H1 (cell line): ENCODE measurements at regions not wholly inside any gene's neighbourhood (a gene's known extent, or its start where the extent isn't known, plus 50 kb on each side); places are given as distances from the start of the nearest gene placed in this dataset.

ENCODE experiments used
- CTCF ChIA-PET: fragments of 300-600 bp; sonication (Branson Sonifier 250); formaldehyde crosslinking; loops from one replicate; lab custom pipeline; 2021; ENCODE audit not compliant: partially characterized antibody; lab: Charles Lee
- POLR2A ChIA-PET: fragments of 300-600 bp; sonication (Branson Sonifier 250); formaldehyde crosslinking; loops from one replicate; lab custom pipeline; 2021; ENCODE audit warnings: inconsistent platforms; ENCODE audit not compliant: partially characterized antibody; lab: Charles Lee
- DNase-seq, 2 experiments: peaks; one replicate each; pipeline versions ENCODE4 v3.0.0 to v3.0.0-alpha.2; 2010 to 2022; ENCODE audit warnings: low spot score in 2 of 2, low read depth in 1 of 2, mixed read lengths in 1 of 2
- FAIRE-seq: peaks from 2 replicates; lab custom pipeline; 2011; peaks lifted over from hg19 to GRCh38; lab: Jason Lieb, UNC
- H2AFZ ChIP-seq: 2 replicates; pipeline ENCODE4 v1.8.1; 2012; ENCODE audit warnings: low read length, inconsistent platforms
- H2AK5ac ChIP-seq: 2 replicates; pipeline ENCODE4 v1.6.1; 2013; ENCODE audit warnings: low read depth, low read length
- H2BK120ac ChIP-seq: replicated peaks from 2 replicates; pipeline ENCODE3; 2013; ENCODE audit warnings: low read depth, low read length, inconsistent platforms
- H2BK12ac ChIP-seq: 2 replicates; pipeline ENCODE4 v1.6.1; 2013; ENCODE audit warnings: low read depth, low read length
- H2BK15ac ChIP-seq: 2 replicates; pipeline ENCODE4 v1.6.1; 2013; ENCODE audit warnings: low read length
- H2BK20ac ChIP-seq: 2 replicates; pipeline ENCODE4 v1.6.1; 2013; ENCODE audit warnings: low read length
- H2BK5ac ChIP-seq: 2 replicates; pipeline ENCODE4 v1.6.1; 2013; ENCODE audit warnings: low read depth, low read length
- H3K14ac ChIP-seq: 2 replicates; pipeline ENCODE4 v1.6.1; 2013; ENCODE audit warnings: inconsistent platforms; ENCODE audit not compliant: insufficient read length
- H3K18ac ChIP-seq: 2 replicates; pipeline ENCODE4 v1.6.1; 2013; ENCODE audit warnings: low read length; ENCODE audit errors: extremely low read depth
- H3K23ac ChIP-seq: 2 replicates; pipeline ENCODE4 v1.6.1; 2013; ENCODE audit warnings: inconsistent platforms; ENCODE audit not compliant: insufficient read length
- H3K23me2 ChIP-seq: 2 replicates; pipeline ENCODE4 v1.6.1; 2013; ENCODE audit warnings: low read depth, low read length
- H3K27ac ChIP-seq: 2 replicates; pipeline ENCODE4 v1.6.1; 2011; ENCODE audit warnings: low read depth, low read length, inconsistent platforms
- H3K27me3 ChIP-seq, 4 experiments: replicated peaks in 1 of 4; 1 replicate in 1 of 4; 2 replicates in 3 of 4; pipeline versions ENCODE4 v1.6.1 to v1.8.1; 2011 to 2013; ENCODE audit warnings: low read length in 3 of 4, mild to moderate bottlenecking in 3 of 4, inconsistent platforms in 2 of 4, mixed read lengths in 2 of 4, moderate library complexity in 1 of 4; ENCODE audit not compliant: control insufficient read depth in 3 of 4, insufficient read depth in 3 of 4; ENCODE audit errors: extremely low read depth in 1 of 4
- H3K36me3 ChIP-seq, 4 experiments: 2 replicates each; pipeline versions ENCODE4 v1.6.1 to v1.8.1; 2011 to 2013; ENCODE audit warnings: mild to moderate bottlenecking in 4 of 4, low read length in 3 of 4, moderate library complexity in 2 of 4, control low read depth in 1 of 4, inconsistent platforms in 1 of 4; ENCODE audit not compliant: insufficient read depth in 4 of 4, control insufficient read depth in 2 of 4
- H3K4ac ChIP-seq: replicated peaks from 2 replicates; pipeline ENCODE3; 2013; ENCODE audit warnings: low read length, low read depth, mixed read lengths, inconsistent platforms; ENCODE audit not compliant: insufficient read length
- H3K4me1 ChIP-seq, 4 experiments: replicated peaks in 1 of 4; 1 replicate in 1 of 4; 2 replicates in 3 of 4; pipeline versions ENCODE4 v1.6.1 to v1.8.1; 2011 to 2013; ENCODE audit warnings: low read length in 3 of 4, inconsistent platforms in 2 of 4, mixed read lengths in 1 of 4; ENCODE audit not compliant: insufficient read depth in 4 of 4, control insufficient read depth in 3 of 4
- H3K4me2 ChIP-seq, 2 experiments: 2 replicates each; pipeline versions ENCODE4 v1.6.1 to v1.8.1; 2011 to 2013; ENCODE audit warnings: low read depth in 2 of 2, low read length in 2 of 2, control low read depth in 1 of 2, inconsistent platforms in 1 of 2, mild to moderate bottlenecking in 1 of 2; ENCODE audit not compliant: insufficient read depth in 1 of 2
- H3K4me3 ChIP-seq, 4 experiments: fragments of 200-600, 300-600 bp in 1 of 4; sonication (generic), shearing (Covaris generic), sonication (Bioruptor Twin) in 1 of 4; 2 replicates each; pipeline versions ENCODE4 v1.5.1 to v1.8.1; 2011 to 2016; ENCODE audit warnings: low read length in 4 of 4, low read depth in 3 of 4, control low read depth in 2 of 4, inconsistent platforms in 2 of 4, mild to moderate bottlenecking in 2 of 4, mixed read lengths in 1 of 4, moderate library complexity in 1 of 4; ENCODE audit not compliant: insufficient read depth in 2 of 4; ENCODE audit errors: extremely low read depth in 1 of 4
- H3K56ac ChIP-seq: replicated peaks from 2 replicates; pipeline ENCODE3; 2013; ENCODE audit warnings: low read depth, mild to moderate bottlenecking, mixed read lengths, low read length, inconsistent platforms; ENCODE audit not compliant: insufficient read length
- H3K79me1 ChIP-seq: 2 replicates; pipeline ENCODE4 v1.6.1; 2013; ENCODE audit warnings: low read depth, low read length, control low read depth
- H3K79me2 ChIP-seq, 2 experiments: 2 replicates each; pipeline versions ENCODE4 v1.6.1 to v1.8.1; 2012 to 2013; ENCODE audit warnings: low read length in 2 of 2, mild to moderate bottlenecking in 2 of 2, inconsistent platforms in 1 of 2; ENCODE audit not compliant: insufficient read depth in 2 of 2, control insufficient read depth in 1 of 2
- H3K9ac ChIP-seq, 4 experiments: replicated peaks in 1 of 4; 1 replicate in 1 of 4; 2 replicates in 3 of 4; pipeline versions ENCODE4 v1.6.1 to v1.8.1; 2011 to 2013; ENCODE audit warnings: low read depth in 3 of 4, low read length in 3 of 4, control low read depth in 2 of 4, mild to moderate bottlenecking in 2 of 4, moderate library complexity in 2 of 4, inconsistent platforms in 1 of 4; ENCODE audit errors: extremely low read depth in 1 of 4
- H3K9me3 ChIP-seq, 2 experiments: 2 replicates each; pipeline versions ENCODE4 v1.6.1 to v1.8.1; 2012 to 2013; ENCODE audit warnings: mild to moderate bottlenecking in 2 of 2, moderate library complexity in 2 of 2, control low read depth in 1 of 2, inconsistent platforms in 1 of 2, low read depth in 1 of 2, low read length in 1 of 2, mixed read lengths in 1 of 2; ENCODE audit not compliant: insufficient read depth in 2 of 2
- H4K20me1 ChIP-seq, 2 experiments: replicated peaks in 1 of 2; 2 replicates each; pipeline versions ENCODE3 to v1.8.1; 2011 to 2013; ENCODE audit warnings: inconsistent platforms in 2 of 2, low read length in 2 of 2, mild to moderate bottlenecking in 1 of 2; ENCODE audit not compliant: insufficient read depth in 2 of 2, control insufficient read depth in 1 of 2
- H4K5ac ChIP-seq: 2 replicates; pipeline ENCODE4 v1.6.1; 2013; ENCODE audit warnings: low read length, low read depth, mixed read lengths, inconsistent platforms; ENCODE audit not compliant: insufficient read length
- H4K8ac ChIP-seq: 2 replicates; pipeline ENCODE4 v1.8.0; 2013; ENCODE audit warnings: mild to moderate bottlenecking, moderate library complexity, low read length, inconsistent platforms; ENCODE audit not compliant: insufficient read depth; ENCODE audit errors: extremely low read depth
- H4K91ac ChIP-seq: replicated peaks from 2 replicates; pipeline ENCODE3; 2013; ENCODE audit warnings: low read length, mixed read lengths, inconsistent platforms; ENCODE audit not compliant: insufficient read length
- CHD1 ChIP-seq: IDR thresholded peaks from 2 replicates; pipeline ENCODE4 v1.6.1; 2012; ENCODE audit warnings: low read depth, low read length, improper control_type of control experiment
- FOSL1 ChIP-seq: IDR thresholded peaks from 2 replicates; pipeline ENCODE4 v1.6.1; 2011; ENCODE audit warnings: mild to moderate bottlenecking, low read depth, low read length, moderate library complexity; ENCODE audit not compliant: insufficient read depth
- NANOG ChIP-seq: IDR thresholded peaks from 2 replicates; pipeline ENCODE4 v1.6.1; 2011; ENCODE audit warnings: low read length, low read depth, mild to moderate bottlenecking, inconsistent platforms; ENCODE audit not compliant: insufficient read depth, poor library complexity, severe bottlenecking
- PHF8 ChIP-seq: fragments of 200-600 bp; sonication (generic); conservative IDR thresholded peaks from 2 replicates; pipeline ENCODE4 v1.7.1; 2012; ENCODE audit warnings: low read depth, mild to moderate bottlenecking, inconsistent platforms, low read length, moderate library complexity
- POU5F1 ChIP-seq: IDR thresholded peaks from 2 replicates; pipeline ENCODE4 v1.6.1; 2011; ENCODE audit warnings: low read depth, mild to moderate bottlenecking, low read length, moderate library complexity
- RBBP5 ChIP-seq: IDR thresholded peaks from 2 replicates; pipeline ENCODE4 v1.7.1; 2012; ENCODE audit warnings: low read depth, mild to moderate bottlenecking, inconsistent platforms, low read length, moderate library complexity, borderline replicate concordance
- RNF2 ChIP-seq: fragments of 200-900, 300-1000 bp; sonication (generic); IDR thresholded peaks from 2 replicates; pipeline ENCODE4 v1.7.1; 2016; ENCODE audit warnings: borderline replicate concordance, low read depth, mild to moderate bottlenecking, antibody characterized with exemption, low read length; ENCODE audit not compliant: poor library complexity, severe bottlenecking; ENCODE audit errors: missing control alignments
- SP1 ChIP-seq: IDR thresholded peaks from 2 replicates; pipeline ENCODE4 v1.6.1; 2011; ENCODE audit warnings: low read depth, low read length
- SP4 ChIP-seq: IDR thresholded peaks from 2 replicates; pipeline ENCODE4 v1.6.1; 2012; ENCODE audit warnings: low read length, inconsistent platforms
- WGBS, 2 experiments: shearing (Covaris generic) in 1 of 2; methylation state at CpG; one replicate each; pipeline versions ENCODE4 v1.1.6 to v1.1.7; 2013 to 2015; ENCODE audit warnings: low lambda C conversion rate in 2 of 2, mixed read lengths in 2 of 2, inconsistent platforms in 1 of 2, low coverage in 1 of 2, missing lambda C conversion rate in 1 of 2; ENCODE audit not compliant: insufficient replicate concordance in 2 of 2, insufficient coverage in 1 of 2, insufficient read length in 1 of 2; ENCODE audit errors: extremely low coverage in 1 of 2, missing lambda C conversion rate in 1 of 2; 5-methylcytosine and 5-hydroxymethylcytosine counted together
- TF ChIP-seq, protein P1 (sequence below): IDR thresholded peaks from 2 replicates; pipeline ENCODE4 v1.6.1; 2012; ENCODE audit warnings: low read length, inconsistent platforms
- TF ChIP-seq, protein P2 (sequence below): IDR thresholded peaks from 2 replicates; pipeline ENCODE4 v1.6.1; 2012; ENCODE audit warnings: inconsistent platforms

DNA sequence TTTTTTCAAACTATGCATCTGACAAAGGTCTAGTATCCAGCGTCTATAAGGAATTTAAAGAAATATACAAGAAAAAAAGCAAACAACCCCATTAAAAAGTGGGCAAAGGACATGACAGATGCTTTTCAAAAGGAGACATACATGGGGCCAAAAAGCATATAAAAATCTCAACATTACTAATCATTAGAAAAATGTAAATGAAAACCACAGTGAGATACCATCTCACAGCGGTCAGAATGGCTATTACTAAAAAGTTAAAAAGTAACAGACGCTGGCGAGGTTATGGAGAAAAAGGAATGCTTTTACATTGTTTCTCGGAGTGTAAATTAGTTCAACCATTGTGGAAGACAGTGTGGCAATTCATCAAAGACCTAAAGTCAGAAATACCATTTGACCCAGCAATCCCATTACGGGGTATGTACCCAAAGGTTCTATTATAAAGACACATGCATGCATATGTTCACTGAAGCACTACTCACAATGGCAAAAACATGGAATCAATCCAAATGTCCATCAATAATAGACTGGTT lies 643.1 kb upstream of the LRRTM1 start:
- Histone ChIP-seq H3K79me1 (no peaks in the 10 kb centered on the region), H3K79me2 (no peaks in the 10 kb centered on the region), H3K23ac (no peak overlapping the region), H2BK5ac (no peak overlapping the region), H3K4me3 (no peak overlapping the region), H4K91ac (no peak overlapping the region), H2BK20ac (no peak overlapping the region), H4K5ac (no peak overlapping the region), H3K27me3 (no peaks in the 10 kb centered on the region), H3K4me2 (no peak overlapping the region), H3K9ac (no peak overlapping the region), H4K20me1 (no peaks in the 10 kb centered on the region), H3K56ac (no peak overlapping the region), H2BK12ac (no peak overlapping the region), H3K4me1 (peaks cover 0 to 3% (median 0%) of the 10 kb centered on the region in 4 experiments; a peak in 1 of 7 replicates), H2AFZ (no peak overlapping the region), H3K23me2 (no peaks in the 10 kb centered on the region), H2BK15ac (no peak overlapping the region), H2BK120ac (no peak overlapping the region), H3K36me3 (no peaks in the 10 kb centered on the region), H3K18ac (no peak overlapping the region), H3K27ac (no peak overlapping the region), H3K9me3 (no peaks in the 10 kb centered on the region), H4K8ac (no peak overlapping the region), H3K14ac (no peak overlapping the region), H2AK5ac (no peak overlapping the region), H3K4ac (no peak overlapping the region)
- FAIRE-seq (no peak), DNase-seq (no peak)
- ChIA-PET CTCF (no interaction called here), POLR2A (no interaction called here)
- WGBS, 2 experiments, result 94% methylated on average over 6 of the region's 6 CpGs; no CpG with 5 or more reads in 1 of the 2 experiments
- no peak for TF ChIP-seq PHF8
- TF ChIP-seq FOSL1, result no peak
- no peak for TF ChIP-seq CHD1
- TF ChIP-seq RNF2, result no peak
- no peak for TF ChIP-seq POU5F1
- no peak for TF ChIP-seq RBBP5
- TF ChIP-seq NANOG, result no peak
- TF ChIP-seq, protein P1, sequence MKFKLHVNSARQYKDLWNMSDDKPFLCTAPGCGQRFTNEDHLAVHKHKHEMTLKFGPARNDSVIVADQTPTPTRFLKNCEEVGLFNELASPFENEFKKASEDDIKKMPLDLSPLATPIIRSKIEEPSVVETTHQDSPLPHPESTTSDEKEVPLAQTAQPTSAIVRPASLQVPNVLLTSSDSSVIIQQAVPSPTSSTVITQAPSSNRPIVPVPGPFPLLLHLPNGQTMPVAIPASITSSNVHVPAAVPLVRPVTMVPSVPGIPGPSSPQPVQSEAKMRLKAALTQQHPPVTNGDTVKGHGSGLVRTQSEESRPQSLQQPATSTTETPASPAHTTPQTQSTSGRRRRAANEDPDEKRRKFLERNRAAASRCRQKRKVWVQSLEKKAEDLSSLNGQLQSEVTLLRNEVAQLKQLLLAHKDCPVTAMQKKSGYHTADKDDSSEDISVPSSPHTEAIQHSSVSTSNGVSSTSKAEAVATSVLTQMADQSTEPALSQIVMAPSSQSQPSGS, result no peak
- TF ChIP-seq, protein P2, sequence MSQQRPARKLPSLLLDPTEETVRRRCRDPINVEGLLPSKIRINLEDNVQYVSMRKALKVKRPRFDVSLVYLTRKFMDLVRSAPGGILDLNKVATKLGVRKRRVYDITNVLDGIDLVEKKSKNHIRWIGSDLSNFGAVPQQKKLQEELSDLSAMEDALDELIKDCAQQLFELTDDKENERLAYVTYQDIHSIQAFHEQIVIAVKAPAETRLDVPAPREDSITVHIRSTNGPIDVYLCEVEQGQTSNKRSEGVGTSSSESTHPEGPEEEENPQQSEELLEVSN, result no peak
- TF ChIP-seq SP1, result no peak
- TF ChIP-seq SP4, result no peak
